Calu3 (cell line): ENCODE measurements at regions not wholly inside any gene's neighbourhood (a gene's known extent, or its start where the extent isn't known, plus 50 kb on each side); places are given as distances from the start of the nearest gene placed in this dataset.

Experiments
- BruUV-seq: library from RNA; stranded (reverse); fragments of 400-500 nt; replicated peaks from 2 replicates; lab custom pipeline; 2021; lab: Mats Ljungman, UMichigan
- CTCF ChIA-PET: fragments of 300-600 bp; sonication (Branson Sonifier 250); formaldehyde crosslinking; loops from one replicate; lab custom pipeline; 2022; ENCODE audit warnings: antibody characterized with exemption; lab: Charles Lee
- DNase-seq: peaks from one replicate; pipeline ENCODE4 v3.0.0; 2022
- H3K27ac Mint-ChIP-seq: one replicate; pipeline ENCODE4 v1.8.0; 2022; ENCODE audit warnings: mixed read lengths; ENCODE audit not compliant: unreplicated experiment
- H3K27me3 Mint-ChIP-seq: one replicate; pipeline ENCODE4 v1.8.0; 2022; ENCODE audit warnings: mixed read lengths; ENCODE audit not compliant: unreplicated experiment
- H3K36me3 Mint-ChIP-seq: one replicate; pipeline ENCODE4 v1.8.0; 2022; ENCODE audit warnings: mild to moderate bottlenecking, moderate library complexity, mixed read lengths; ENCODE audit not compliant: insufficient read depth, unreplicated experiment
- H3K4me1 Mint-ChIP-seq: one replicate; pipeline ENCODE4 v1.8.0; 2022; ENCODE audit warnings: mild to moderate bottlenecking, low read depth, mixed read lengths; ENCODE audit not compliant: unreplicated experiment
- H3K4me3 Mint-ChIP-seq: one replicate; pipeline ENCODE4 v1.8.0; 2022; ENCODE audit warnings: mild to moderate bottlenecking, low read depth, moderate library complexity, mixed read lengths; ENCODE audit not compliant: unreplicated experiment
- H3K9me3 Mint-ChIP-seq: one replicate; pipeline ENCODE4 v1.8.0; 2022; ENCODE audit warnings: low read depth, mixed read lengths; ENCODE audit not compliant: unreplicated experiment
- CTCF ChIP-seq: fragments of 200-600 bp; IDR thresholded peaks from one replicate; pipeline ENCODE4 v1.8.0; 2022; ENCODE audit warnings: antibody characterized with exemption; ENCODE audit not compliant: unreplicated experiment
- intact Hi-C: fragments of 100-400 bp; cut with micrococcal nuclease; formaldehyde crosslinking; loops from one replicate; pipeline ENCODE4 v1.10.0; 2022; ENCODE audit not compliant: unreplicated experiment

- intact Hi-C loops: no loop called here
- no TSS peak for BruUV-seq
- no peaks in the 10 kb centered on the region for H3K4me1 Mint-ChIP-seq
- no peak for TF ChIP-seq CTCF
- no peak overlapping the region for H3K27ac Mint-ChIP-seq
- H3K4me3 Mint-ChIP-seq: no peak overlapping the region
- H3K36me3 Mint-ChIP-seq: no peaks in the 10 kb centered on the region
- DNase-seq: no peak
- H3K9me3 Mint-ChIP-seq: peaks cover 13% of the 10 kb centered on the region
- no peaks in the 10 kb centered on the region for H3K27me3 Mint-ChIP-seq
- CTCF ChIA-PET: no interaction called here
Observed at GRCh38 chr14:97350894-97351731, 553.9 kb downstream of the VRK1 start.

GRCh38 chr14:97353102-97353501 lies 555.9 kb downstream of the VRK1 start:
- TF ChIP-seq CTCF: no peak
- DNase-seq: no peak
- no TSS peak for BruUV-seq
- intact Hi-C loops: no loop called here
- no peak overlapping the region for H3K4me3 Mint-ChIP-seq
- no peaks in the 10 kb centered on the region for H3K27me3 Mint-ChIP-seq
- H3K36me3 Mint-ChIP-seq: no peaks in the 10 kb centered on the region
- no peaks in the 10 kb centered on the region for H3K4me1 Mint-ChIP-seq
- CTCF ChIA-PET: no interaction called here
- H3K27ac Mint-ChIP-seq: no peak overlapping the region
- peaks cover 14% of the 10 kb centered on the region for H3K9me3 Mint-ChIP-seq

- no peak for TF ChIP-seq CTCF
- H3K4me1 Mint-ChIP-seq: no peaks in the 10 kb centered on the region
- DNase-seq: no peak
- H3K27ac Mint-ChIP-seq: no peak overlapping the region
- H3K9me3 Mint-ChIP-seq: peaks cover 12% of the 10 kb centered on the region
- no peaks in the 10 kb centered on the region for H3K36me3 Mint-ChIP-seq
- H3K27me3 Mint-ChIP-seq: no peaks in the 10 kb centered on the region
- CTCF ChIA-PET: no interaction called here
- intact Hi-C loops: no loop called here
- no peak overlapping the region for H3K4me3 Mint-ChIP-seq
- no TSS peak for BruUV-seq
Observed at GRCh38 chr14:97354119-97354722, 557.0 kb downstream of the VRK1 start.

- BruUV-seq: no TSS peak
- TF ChIP-seq CTCF: no peak
- Mint-ChIP-seq H3K27me3 (no peaks in the 10 kb centered on the region), H3K9me3 (peaks cover 14% of the 10 kb centered on the region), H3K4me1 (no peaks in the 10 kb centered on the region), H3K27ac (no peak overlapping the region), H3K36me3 (no peaks in the 10 kb centered on the region), H3K4me3 (no peak overlapping the region)
- no peak for DNase-seq
- intact Hi-C loops: no loop called here
- CTCF ChIA-PET: interaction anchor here (0.6 kb wide), 1 partner anchor 29 kb away, joined by 3 read pairs; no protein-coding TSS in a partner anchor
Observed at GRCh38 chr14:97359341-97359740, 562.2 kb downstream of the VRK1 start.
